Panc1 (cell line): ENCODE measurements at regions not wholly inside any gene's neighbourhood (a gene's known extent, or its start where the extent isn't known, plus 50 kb on each side); places are given as distances from the start of the nearest gene placed in this dataset.

ENCODE experiments used
- ATAC-seq: fragments of 200-7000 bp; cut with Tn5 transposase; 2 replicates; pipeline ENCODE4 v1.9.1; 2020; ENCODE audit warnings: mild to moderate bottlenecking, moderate library complexity
- BruUV-seq: library from RNA; stranded (reverse); fragments of 400-500 nt; replicated peaks from 2 replicates; lab custom pipeline; 2021; lab: Mats Ljungman, UMichigan
- CTCF ChIA-PET: fragments of 300-600 bp; sonication (Branson Sonifier 250); formaldehyde crosslinking; loops from one replicate; lab custom pipeline; 2022; ENCODE audit warnings: antibody characterized with exemption; lab: Charles Lee
- POLR2A ChIA-PET: fragments of 300-600 bp; sonication (Branson Sonifier 250); formaldehyde crosslinking; loops from one replicate; lab custom pipeline; 2022; ENCODE audit warnings: antibody characterized with exemption; lab: Charles Lee
- DNase-seq: peaks from one replicate; pipeline ENCODE4 v3.0.0-alpha.2; 2010; ENCODE audit warnings: low read depth, low spot score
- H3K27ac ChIP-seq: 2 replicates; pipeline ENCODE4 v1.5.1; 2011; ENCODE audit warnings: mild to moderate bottlenecking, low read length, inconsistent platforms
- H3K27me3 ChIP-seq: fragments of 200-500 bp; sonication (Bioruptor generic); 2 replicates; pipeline ENCODE4 v1.6.0; 2014; ENCODE audit warnings: low read length, inconsistent platforms; ENCODE audit not compliant: control insufficient read depth, insufficient read depth
- H3K36me3 ChIP-seq: fragments of 200-500 bp; sonication (Bioruptor generic); 2 replicates; pipeline ENCODE4 v1.5.1; 2014; ENCODE audit warnings: inconsistent platforms, mild to moderate bottlenecking, low read length, moderate library complexity; ENCODE audit not compliant: control insufficient read depth, insufficient read depth
- H3K4me1 ChIP-seq: 2 replicates; pipeline ENCODE4 v1.5.1; 2011; ENCODE audit warnings: inconsistent platforms, mild to moderate bottlenecking, low read length, moderate library complexity; ENCODE audit not compliant: control insufficient read depth, insufficient read depth
- H3K4me3 ChIP-seq, 2 experiments: 2 replicates each; pipeline ENCODE4 v1.5.1; 2011 to 2012; ENCODE audit warnings: low read depth in 2 of 2, low read length in 2 of 2, mild to moderate bottlenecking in 2 of 2, inconsistent platforms in 1 of 2, moderate library complexity in 1 of 2
- H3K9me3 ChIP-seq: fragments of 200-500 bp; sonication (Bioruptor generic); 2 replicates; pipeline ENCODE4 v1.5.1; 2014; ENCODE audit warnings: low read depth, mild to moderate bottlenecking, inconsistent platforms, low read length, moderate library complexity; ENCODE audit not compliant: control insufficient read depth, insufficient read depth
- POLR2AphosphoS5 ChIP-seq: IDR thresholded peaks from 2 replicates; pipeline ENCODE4 v1.6.1; 2012; ENCODE audit warnings: mild to moderate bottlenecking, low read depth, low read length, moderate library complexity
- REST ChIP-seq, 2 experiments: IDR thresholded peaks; 2 replicates each; pipeline ENCODE4 v1.6.1; 2011 to 2012; ENCODE audit warnings: low read depth in 2 of 2, control low read depth in 1 of 2, low read length in 1 of 2, mild to moderate bottlenecking in 1 of 2, moderate library complexity in 1 of 2; ENCODE audit not compliant: insufficient read depth in 1 of 2
- SIN3A ChIP-seq: IDR thresholded peaks from 2 replicates; pipeline ENCODE4 v1.6.1; 2012; ENCODE audit warnings: low read depth, mild to moderate bottlenecking, low read length, moderate library complexity, borderline replicate concordance; ENCODE audit not compliant: insufficient read depth
- TCF7L2 ChIP-seq: IDR thresholded peaks from 2 replicates; pipeline ENCODE4 v1.6.1; 2011; ENCODE audit warnings: mild to moderate bottlenecking, low read depth, low read length, inconsistent platforms
- in situ Hi-C: cut with HindIII; loops from 2 replicates; pipeline ENCODE4 v1.10.0; 2016; ENCODE audit warnings: low sequenced_read_pairs, low pct_unique_long_range_greater_than_20kb
- intact Hi-C: fragments of 100-400 bp; cut with micrococcal nuclease; formaldehyde crosslinking; loops from one replicate; pipeline ENCODE4 v1.10.0; 2022; ENCODE audit not compliant: unreplicated experiment
- TF ChIP-seq, protein P1 (sequence below): fragments of 450-650 bp; IDR thresholded peaks from 2 replicates; pipeline ENCODE4 v1.5.1; 2017; ENCODE audit warnings: mild to moderate bottlenecking

- in situ Hi-C loops = no loop called here
- intact Hi-C loops = no loop called here
- no peaks in the 10 kb centered on the region for H3K9me3 ChIP-seq
- no peaks in the 10 kb centered on the region for H3K4me1 ChIP-seq
- no peaks in the 10 kb centered on the region for H3K36me3 ChIP-seq
- no TSS peak for BruUV-seq
- DNase-seq = no peak
- H3K27me3 ChIP-seq = no peaks in the 10 kb centered on the region
- ChIA-PET POLR2A (no interaction called here), CTCF (no interaction called here)
- no peak overlapping the region for H3K4me3 ChIP-seq
- no peak overlapping the region for H3K27ac ChIP-seq
- TF ChIP-seq TCF7L2 (no peak), REST (IDR thresholded peaks at IDR 0.05; ENCODE audit: insufficient read depth in 1 of 2, low read depth in 2 of 2, low read length in 1 of 2) (no peak), SIN3A (no peak), POLR2AphosphoS5 (no peak)
- TF ChIP-seq, protein P1, sequence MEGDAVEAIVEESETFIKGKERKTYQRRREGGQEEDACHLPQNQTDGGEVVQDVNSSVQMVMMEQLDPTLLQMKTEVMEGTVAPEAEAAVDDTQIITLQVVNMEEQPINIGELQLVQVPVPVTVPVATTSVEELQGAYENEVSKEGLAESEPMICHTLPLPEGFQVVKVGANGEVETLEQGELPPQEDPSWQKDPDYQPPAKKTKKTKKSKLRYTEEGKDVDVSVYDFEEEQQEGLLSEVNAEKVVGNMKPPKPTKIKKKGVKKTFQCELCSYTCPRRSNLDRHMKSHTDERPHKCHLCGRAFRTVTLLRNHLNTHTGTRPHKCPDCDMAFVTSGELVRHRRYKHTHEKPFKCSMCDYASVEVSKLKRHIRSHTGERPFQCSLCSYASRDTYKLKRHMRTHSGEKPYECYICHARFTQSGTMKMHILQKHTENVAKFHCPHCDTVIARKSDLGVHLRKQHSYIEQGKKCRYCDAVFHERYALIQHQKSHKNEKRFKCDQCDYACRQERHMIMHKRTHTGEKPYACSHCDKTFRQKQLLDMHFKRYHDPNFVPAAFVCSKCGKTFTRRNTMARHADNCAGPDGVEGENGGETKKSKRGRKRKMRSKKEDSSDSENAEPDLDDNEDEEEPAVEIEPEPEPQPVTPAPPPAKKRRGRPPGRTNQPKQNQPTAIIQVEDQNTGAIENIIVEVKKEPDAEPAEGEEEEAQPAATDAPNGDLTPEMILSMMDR = no peak
- ATAC-seq = no peak
Observed at GRCh38 chr20:12434672-12435071, 517.0 kb downstream of the BTBD3 start.

DNA sequence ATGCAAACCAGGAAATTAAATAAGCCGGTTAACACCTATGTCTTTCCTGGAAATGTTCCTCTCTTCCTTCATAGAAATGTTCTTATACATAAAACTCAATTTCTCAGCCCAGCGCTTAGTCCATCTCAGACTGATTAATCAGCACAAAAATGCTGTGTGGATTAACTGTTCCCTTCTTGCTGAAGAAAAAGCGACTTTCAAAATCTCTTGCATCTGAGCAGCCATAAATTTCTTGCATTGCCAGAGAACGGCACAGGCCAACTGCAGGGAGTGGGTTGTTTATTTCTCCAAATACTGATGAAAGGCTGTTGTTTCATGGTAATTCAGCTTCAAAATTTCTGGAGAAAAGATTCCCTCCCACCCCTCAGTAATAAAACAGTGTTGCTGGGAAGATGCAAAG is 517.6 kb downstream of the BTBD3 start:
- no peaks in the 10 kb centered on the region for H3K4me1 ChIP-seq
- TF ChIP-seq TCF7L2 = no peak
- no peak for TF ChIP-seq SIN3A
- TF ChIP-seq POLR2AphosphoS5 = no peak
- TF ChIP-seq, protein P1 = no peak
- no peak for TF ChIP-seq REST (IDR thresholded peaks at IDR 0.05; ENCODE audit: insufficient read depth in 1 of 2, low read depth in 2 of 2, low read length in 1 of 2)
- no peaks in the 10 kb centered on the region for H3K36me3 ChIP-seq
- ChIA-PET CTCF (no interaction called here), POLR2A (no interaction called here)
- ATAC-seq (no peak), DNase-seq (no peak)
- in situ Hi-C loops (no loop called here), intact Hi-C loops (no loop called here)
- H3K9me3 ChIP-seq = no peaks in the 10 kb centered on the region
- no peaks in the 10 kb centered on the region for H3K27me3 ChIP-seq
- BruUV-seq = no TSS peak
- H3K4me3 ChIP-seq = no peak overlapping the region
- H3K27ac ChIP-seq = no peak overlapping the region
